ENCODE measurements at regions not wholly inside any gene's neighbourhood (a gene's known extent, or its start where the extent isn't known, plus 50 kb on each side); places are given as distances from the start of the nearest gene placed in this dataset.

DNA sequence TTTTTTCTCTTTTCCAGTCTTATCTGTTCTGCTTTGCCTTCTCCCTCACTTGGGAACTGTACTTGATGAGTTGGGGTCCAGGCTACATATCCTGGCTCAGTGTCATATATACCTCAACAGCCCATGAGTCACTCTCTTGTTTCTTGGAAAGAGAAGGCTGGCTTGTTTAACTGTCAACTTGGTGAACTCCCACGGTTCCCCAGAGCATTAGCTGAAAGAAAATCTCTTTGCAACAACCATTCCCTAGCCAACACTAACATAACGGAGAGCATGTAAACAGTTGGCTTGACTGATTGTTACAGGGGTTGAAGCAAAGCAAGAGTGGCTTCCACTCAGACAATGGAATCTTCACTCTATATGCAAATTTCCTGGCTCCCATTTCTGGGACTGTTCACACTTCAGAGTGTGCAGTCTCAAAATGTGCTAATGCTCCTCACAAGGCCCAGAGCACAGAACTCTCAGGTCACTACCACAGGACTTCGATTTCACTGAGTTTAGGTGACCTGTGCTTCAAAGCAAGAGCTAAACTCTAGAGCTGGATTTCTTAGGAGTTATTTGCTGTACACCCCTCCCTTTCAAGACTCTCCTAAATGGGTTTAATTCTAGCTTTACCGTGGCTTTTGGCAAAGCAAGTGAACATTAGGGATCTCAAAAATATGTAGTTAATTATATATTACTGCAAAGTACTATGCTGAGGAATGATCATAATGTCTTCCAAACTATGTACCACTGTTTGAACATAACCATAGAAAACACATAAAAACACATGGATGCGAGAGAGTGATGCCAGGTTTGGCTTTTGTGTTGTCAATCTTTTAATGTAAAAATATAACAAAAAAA, 609.8 kb downstream of the RFPL4B start:
- TF ChIP-seq, protein P1, sequence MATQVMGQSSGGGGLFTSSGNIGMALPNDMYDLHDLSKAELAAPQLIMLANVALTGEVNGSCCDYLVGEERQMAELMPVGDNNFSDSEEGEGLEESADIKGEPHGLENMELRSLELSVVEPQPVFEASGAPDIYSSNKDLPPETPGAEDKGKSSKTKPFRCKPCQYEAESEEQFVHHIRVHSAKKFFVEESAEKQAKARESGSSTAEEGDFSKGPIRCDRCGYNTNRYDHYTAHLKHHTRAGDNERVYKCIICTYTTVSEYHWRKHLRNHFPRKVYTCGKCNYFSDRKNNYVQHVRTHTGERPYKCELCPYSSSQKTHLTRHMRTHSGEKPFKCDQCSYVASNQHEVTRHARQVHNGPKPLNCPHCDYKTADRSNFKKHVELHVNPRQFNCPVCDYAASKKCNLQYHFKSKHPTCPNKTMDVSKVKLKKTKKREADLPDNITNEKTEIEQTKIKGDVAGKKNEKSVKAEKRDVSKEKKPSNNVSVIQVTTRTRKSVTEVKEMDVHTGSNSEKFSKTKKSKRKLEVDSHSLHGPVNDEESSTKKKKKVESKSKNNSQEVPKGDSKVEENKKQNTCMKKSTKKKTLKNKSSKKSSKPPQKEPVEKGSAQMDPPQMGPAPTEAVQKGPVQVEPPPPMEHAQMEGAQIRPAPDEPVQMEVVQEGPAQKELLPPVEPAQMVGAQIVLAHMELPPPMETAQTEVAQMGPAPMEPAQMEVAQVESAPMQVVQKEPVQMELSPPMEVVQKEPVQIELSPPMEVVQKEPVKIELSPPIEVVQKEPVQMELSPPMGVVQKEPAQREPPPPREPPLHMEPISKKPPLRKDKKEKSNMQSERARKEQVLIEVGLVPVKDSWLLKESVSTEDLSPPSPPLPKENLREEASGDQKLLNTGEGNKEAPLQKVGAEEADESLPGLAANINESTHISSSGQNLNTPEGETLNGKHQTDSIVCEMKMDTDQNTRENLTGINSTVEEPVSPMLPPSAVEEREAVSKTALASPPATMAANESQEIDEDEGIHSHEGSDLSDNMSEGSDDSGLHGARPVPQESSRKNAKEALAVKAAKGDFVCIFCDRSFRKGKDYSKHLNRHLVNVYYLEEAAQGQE (IDR thresholded peaks at IDR 0.05; ENCODE audit: insufficient read depth in 1 of 2, low read depth in 2 of 2, low read length in 2 of 2): peak in 1 of 2 experiments; percentile 81; a peak in 2 of 4 replicates
- TF ChIP-seq POLR2AphosphoS5 (IDR thresholded peaks at IDR 0.05; ENCODE audit: low read depth, low read length) (peak; percentile 77), FOXP2 (optimal IDR thresholded peaks at IDR 0.05; ENCODE audit: borderline replicate concordance, extremely low read depth, extremely low read length, insufficient read depth) (peak; percentile 93), SIN3A (IDR thresholded peaks at IDR 0.05; ENCODE audit: borderline replicate concordance, insufficient read depth, low read length) (peak; percentile 96), TAF1 (IDR thresholded peaks at IDR 0.05; ENCODE audit: borderline replicate concordance, insufficient read depth, low read length) (peak; percentile 44; the same call in 1 of the 2 replicates)

DNA sequence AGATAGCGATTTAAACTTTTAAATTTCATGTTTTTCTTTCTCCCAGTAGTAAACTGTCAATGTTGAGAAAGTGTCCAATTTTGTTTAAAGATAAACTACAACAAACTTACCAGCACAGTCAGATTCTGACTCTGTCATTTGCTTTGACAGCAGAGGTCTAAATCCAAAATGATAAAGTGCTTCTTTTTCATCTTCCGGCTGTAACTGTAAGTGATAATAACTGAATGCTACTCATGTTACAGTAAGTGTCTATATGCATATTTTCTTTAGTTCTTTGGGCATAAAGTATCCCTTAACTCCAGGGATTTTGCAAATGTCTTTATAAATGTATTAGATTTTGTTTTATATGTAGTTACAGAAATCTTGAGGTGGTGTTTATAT, 610.4 kb downstream of the RFPL4B start:
- TF ChIP-seq TAF1 (IDR thresholded peaks at IDR 0.05; ENCODE audit: borderline replicate concordance, insufficient read depth, low read length): no peak
- no peak for TF ChIP-seq POLR2AphosphoS5 (IDR thresholded peaks at IDR 0.05; ENCODE audit: low read depth, low read length)
- no peak for TF ChIP-seq FOXP2 (optimal IDR thresholded peaks at IDR 0.05; ENCODE audit: borderline replicate concordance, extremely low read depth, extremely low read length, insufficient read depth)
- no peak for TF ChIP-seq SIN3A (IDR thresholded peaks at IDR 0.05; ENCODE audit: borderline replicate concordance, insufficient read depth, low read length)
- TF ChIP-seq, protein P1 (IDR thresholded peaks at IDR 0.05; ENCODE audit: insufficient read depth in 1 of 2, low read depth in 2 of 2, low read length in 2 of 2): no peak

DNA sequence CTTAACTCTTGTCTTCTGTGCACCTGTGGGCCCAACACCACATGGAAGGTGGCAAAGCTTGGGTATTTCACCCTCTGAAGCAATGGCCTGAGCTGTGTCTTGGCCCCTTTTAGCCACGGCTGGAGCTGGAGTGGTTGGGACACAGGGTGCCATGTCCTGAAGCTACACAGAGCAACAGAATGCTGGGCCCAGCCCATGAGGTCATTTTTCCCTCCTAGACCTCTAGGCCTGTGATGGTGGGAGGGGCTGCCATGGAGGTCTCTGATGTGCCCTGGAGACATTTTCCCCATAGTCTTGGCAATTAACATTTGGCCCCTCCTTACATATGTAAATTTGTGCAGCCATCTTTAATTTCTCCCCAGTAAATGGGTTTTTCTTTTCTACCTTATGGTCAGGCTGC, 620.8 kb downstream of the RFPL4B start:
- TF ChIP-seq, protein P1 (IDR thresholded peaks at IDR 0.05; ENCODE audit: insufficient read depth in 1 of 2, low read depth in 2 of 2, low read length in 2 of 2): no peak
- no peak for TF ChIP-seq POLR2AphosphoS5 (IDR thresholded peaks at IDR 0.05; ENCODE audit: low read depth, low read length)
- TF ChIP-seq TAF1 (IDR thresholded peaks at IDR 0.05; ENCODE audit: borderline replicate concordance, insufficient read depth, low read length): no peak
- no peak for TF ChIP-seq SIN3A (IDR thresholded peaks at IDR 0.05; ENCODE audit: borderline replicate concordance, insufficient read depth, low read length)
- no peak for TF ChIP-seq FOXP2 (optimal IDR thresholded peaks at IDR 0.05; ENCODE audit: borderline replicate concordance, extremely low read depth, extremely low read length, insufficient read depth)

DNA sequence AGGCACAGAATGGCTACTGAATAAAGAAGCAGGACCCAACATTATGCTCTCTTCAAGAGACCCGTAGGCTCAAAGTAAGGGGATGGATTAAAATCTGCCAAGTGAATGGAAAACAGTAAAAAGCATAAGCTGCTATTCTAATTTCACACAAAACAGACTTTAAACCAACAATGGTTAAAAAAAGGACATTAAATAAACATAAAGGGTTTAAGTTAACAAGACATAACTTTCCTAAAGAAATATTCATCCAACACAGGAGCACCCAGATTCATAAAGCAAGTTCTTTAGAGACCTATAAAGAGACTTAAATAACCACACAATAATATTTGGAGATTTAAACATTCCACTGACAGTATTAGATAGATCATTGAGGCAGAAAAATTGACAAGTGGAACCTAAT, 624.5 kb downstream of the RFPL4B start:
- TF ChIP-seq FOXP2 (optimal IDR thresholded peaks at IDR 0.05; ENCODE audit: borderline replicate concordance, extremely low read depth, extremely low read length, insufficient read depth): no peak
- TF ChIP-seq SIN3A (IDR thresholded peaks at IDR 0.05; ENCODE audit: borderline replicate concordance, insufficient read depth, low read length): no peak

DNA sequence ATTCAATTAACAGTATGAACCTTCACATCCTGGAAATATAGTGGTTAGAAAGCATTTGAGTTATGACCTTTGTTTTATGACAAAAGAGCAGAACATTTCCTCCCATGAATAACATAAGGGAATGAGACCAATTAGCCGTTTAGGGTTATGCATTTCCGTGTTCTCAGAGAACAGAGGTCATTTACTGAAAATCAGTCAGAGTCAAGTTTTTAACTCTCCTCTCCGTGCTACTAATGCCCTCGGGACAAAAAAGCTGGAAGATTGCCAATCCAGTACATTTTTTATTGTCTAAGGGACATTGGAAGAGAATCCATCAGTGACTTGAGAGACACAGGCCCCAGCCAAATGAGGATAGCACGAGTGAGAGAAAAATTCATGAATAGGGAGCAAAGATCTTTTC, 632.7 kb downstream of the RFPL4B start:
- TF ChIP-seq TAF1 (IDR thresholded peaks at IDR 0.05; ENCODE audit: borderline replicate concordance, insufficient read depth, low read length) (no peak), SIN3A (IDR thresholded peaks at IDR 0.05; ENCODE audit: borderline replicate concordance, insufficient read depth, low read length) (no peak), FOXP2 (optimal IDR thresholded peaks at IDR 0.05; ENCODE audit: borderline replicate concordance, extremely low read depth, extremely low read length, insufficient read depth) (no peak), POLR2AphosphoS5 (IDR thresholded peaks at IDR 0.05; ENCODE audit: low read depth, low read length) (no peak)
- TF ChIP-seq, protein P1 (IDR thresholded peaks at IDR 0.05; ENCODE audit: insufficient read depth in 1 of 2, low read depth in 2 of 2, low read length in 2 of 2): no peak
